ENCODE measurements at regions not wholly inside any gene's neighbourhood (a gene's known extent, or its start where the extent isn't known, plus 50 kb on each side); places are given as distances from the start of the nearest gene placed in this dataset.

DNA sequence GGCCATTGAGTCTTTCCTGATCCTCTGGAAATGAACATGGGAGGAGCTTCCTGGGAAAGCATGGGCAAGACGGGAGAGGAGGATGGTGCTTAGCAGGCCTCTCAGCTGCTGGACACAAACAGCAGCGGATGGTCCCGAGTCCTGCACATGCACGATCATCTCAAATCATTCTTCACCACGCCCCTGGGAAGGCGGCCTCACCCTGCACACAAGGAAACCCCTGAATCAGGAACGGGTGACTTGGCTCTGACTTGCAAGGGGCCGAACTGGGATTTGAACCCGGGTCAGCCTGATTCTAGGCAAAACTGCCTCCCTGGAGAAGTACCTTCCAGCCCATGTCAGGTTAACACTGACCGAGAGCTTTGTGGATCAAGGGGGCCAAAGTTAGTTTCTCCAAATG lies 134.8 kb upstream of the WNT4 start:
- DNase-seq (ENCODE audit: low read depth), result no peak
- TF ChIP-seq, protein P1, sequence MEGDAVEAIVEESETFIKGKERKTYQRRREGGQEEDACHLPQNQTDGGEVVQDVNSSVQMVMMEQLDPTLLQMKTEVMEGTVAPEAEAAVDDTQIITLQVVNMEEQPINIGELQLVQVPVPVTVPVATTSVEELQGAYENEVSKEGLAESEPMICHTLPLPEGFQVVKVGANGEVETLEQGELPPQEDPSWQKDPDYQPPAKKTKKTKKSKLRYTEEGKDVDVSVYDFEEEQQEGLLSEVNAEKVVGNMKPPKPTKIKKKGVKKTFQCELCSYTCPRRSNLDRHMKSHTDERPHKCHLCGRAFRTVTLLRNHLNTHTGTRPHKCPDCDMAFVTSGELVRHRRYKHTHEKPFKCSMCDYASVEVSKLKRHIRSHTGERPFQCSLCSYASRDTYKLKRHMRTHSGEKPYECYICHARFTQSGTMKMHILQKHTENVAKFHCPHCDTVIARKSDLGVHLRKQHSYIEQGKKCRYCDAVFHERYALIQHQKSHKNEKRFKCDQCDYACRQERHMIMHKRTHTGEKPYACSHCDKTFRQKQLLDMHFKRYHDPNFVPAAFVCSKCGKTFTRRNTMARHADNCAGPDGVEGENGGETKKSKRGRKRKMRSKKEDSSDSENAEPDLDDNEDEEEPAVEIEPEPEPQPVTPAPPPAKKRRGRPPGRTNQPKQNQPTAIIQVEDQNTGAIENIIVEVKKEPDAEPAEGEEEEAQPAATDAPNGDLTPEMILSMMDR (IDR thresholded peaks at IDR 0.05; ENCODE audit: insufficient read depth, low read depth, low read length), result no peak
- H3K4me3 ChIP-seq (ENCODE audit: low read depth, low read length), result no peak overlapping the region

DNA sequence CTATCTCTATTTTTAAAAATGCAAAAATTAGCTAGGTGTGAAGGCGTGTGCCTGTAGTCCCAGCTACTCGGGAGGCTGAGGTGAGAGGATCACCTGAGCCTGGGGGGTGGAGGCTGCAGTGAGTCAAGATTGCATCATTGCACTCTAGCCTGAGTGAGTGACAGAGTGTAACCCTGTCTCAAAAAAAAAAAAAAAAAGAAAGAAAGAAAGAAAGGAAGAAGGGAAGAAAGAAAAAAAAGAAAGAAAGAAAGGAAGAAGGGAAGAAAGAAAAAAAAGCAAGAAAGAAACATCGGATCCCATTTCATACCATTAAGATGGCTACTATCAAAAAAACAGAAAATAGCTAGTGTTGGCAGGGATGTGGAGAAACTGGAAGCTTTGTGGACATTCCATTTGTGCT lies 136.8 kb upstream of the WNT4 start:
- no peak for DNase-seq (ENCODE audit: low read depth)
- TF ChIP-seq, protein P1 (IDR thresholded peaks at IDR 0.05; ENCODE audit: insufficient read depth, low read depth, low read length), result no peak
- no peak overlapping the region for H3K4me3 ChIP-seq (ENCODE audit: low read depth, low read length)

DNA sequence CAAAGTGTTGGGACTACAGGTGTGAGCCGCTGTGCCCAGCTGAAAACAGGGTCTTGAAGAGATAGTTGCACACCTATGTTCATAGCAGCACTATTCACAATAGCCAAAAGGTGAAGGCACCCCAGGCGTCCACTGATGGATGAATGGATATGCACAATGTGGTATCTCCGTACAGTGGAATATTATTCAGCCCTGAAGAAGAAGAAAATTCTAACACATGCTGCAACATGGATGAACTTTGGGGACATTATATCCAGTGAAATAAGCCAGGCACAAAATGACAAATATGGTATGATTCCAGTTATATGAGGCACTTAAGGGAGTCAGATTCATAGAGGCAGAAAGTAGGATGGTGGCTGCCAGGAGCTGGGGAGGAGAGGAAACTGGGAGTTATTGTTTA lies 137.6 kb upstream of the WNT4 start:
- no peak for DNase-seq (ENCODE audit: low read depth)
- TF ChIP-seq, protein P1 (IDR thresholded peaks at IDR 0.05; ENCODE audit: insufficient read depth, low read depth, low read length), result no peak

DNA sequence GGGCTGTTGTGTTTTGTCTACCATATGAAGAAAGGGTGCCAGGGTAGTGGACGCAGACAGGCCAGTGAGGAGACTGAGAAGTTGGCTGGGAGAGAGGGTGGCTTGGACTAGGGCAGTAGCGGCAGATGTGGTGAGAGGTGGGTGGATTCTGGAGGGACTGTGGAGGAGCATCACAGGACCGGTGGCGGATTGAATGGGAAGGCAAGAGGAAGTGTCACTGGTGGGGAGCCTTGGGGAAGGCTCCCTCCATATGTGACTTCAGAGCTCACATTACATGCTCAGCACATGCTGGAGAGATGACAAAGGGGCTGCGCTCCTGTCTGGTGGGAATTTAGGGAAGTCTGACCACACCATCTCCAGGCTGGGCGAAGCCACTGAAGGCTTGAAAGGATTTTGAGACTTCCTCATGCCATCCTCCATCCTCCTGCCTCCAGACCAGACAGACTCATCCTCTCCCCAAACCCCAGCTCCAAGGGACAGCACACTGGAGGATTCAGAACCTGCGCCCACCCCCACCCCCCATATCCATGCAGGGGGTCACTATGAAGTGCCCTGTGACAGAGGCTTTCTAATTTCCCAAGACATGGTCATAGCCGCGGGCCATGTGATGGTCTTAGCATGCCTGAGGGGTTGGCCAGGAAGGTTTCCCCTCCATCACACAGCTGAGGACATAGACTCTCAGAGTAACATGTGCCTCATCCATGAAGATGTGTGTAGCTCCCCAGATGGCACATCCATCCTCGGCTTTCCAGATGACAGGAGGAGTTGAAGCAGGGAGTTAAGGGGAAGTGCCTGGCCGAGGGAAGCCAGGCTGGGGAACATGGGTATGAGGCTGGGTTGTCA lies 138.8 kb upstream of the WNT4 start:
- TF ChIP-seq, protein P1 (IDR thresholded peaks at IDR 0.05; ENCODE audit: insufficient read depth, low read depth, low read length), result no peak
- no peak overlapping the region for H3K4me3 ChIP-seq (ENCODE audit: low read depth, low read length)
- DNase-seq (ENCODE audit: low read depth), result no peak

More for the DNA sequence above, 137.6 kb upstream of the WNT4 start:
- H3K4me3 ChIP-seq (ENCODE audit: low read depth, low read length), result no peak overlapping the region

DNA sequence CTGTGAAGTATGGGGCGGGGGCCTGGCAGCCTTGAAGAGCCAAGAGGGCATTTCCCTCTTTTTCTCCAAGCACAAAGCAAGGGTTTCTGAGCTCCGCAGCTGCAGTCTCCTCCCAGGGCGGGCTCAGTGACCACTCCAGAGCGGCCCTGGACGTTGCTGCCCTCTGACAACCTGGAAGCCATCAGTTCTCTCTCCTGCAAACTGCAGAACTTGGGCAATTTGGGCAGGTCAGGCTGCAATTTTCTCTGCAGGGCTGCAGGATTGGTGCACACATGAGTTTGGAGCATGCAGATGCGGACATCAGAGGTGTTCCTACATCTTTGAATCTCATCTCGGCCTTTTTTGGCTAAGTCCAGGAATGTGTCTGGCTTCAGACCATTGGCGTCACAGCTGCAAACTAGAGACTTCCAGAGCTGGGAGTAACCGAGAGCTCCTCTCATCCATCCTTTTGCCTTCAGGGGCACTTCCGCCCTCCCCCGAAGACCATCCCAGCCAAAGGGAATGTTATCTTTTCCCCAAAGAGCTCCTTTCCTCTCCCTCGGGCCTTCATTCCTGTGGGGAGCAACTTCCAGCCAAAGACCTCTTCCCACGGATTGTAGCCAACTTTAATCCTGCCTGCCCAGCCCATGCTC lies 139.6 kb upstream of the WNT4 start:
- no peak overlapping the region for H3K4me3 ChIP-seq (ENCODE audit: low read depth, low read length)
- no peak for DNase-seq (ENCODE audit: low read depth)
- TF ChIP-seq, protein P1 (IDR thresholded peaks at IDR 0.05; ENCODE audit: insufficient read depth, low read depth, low read length), result no peak

DNA sequence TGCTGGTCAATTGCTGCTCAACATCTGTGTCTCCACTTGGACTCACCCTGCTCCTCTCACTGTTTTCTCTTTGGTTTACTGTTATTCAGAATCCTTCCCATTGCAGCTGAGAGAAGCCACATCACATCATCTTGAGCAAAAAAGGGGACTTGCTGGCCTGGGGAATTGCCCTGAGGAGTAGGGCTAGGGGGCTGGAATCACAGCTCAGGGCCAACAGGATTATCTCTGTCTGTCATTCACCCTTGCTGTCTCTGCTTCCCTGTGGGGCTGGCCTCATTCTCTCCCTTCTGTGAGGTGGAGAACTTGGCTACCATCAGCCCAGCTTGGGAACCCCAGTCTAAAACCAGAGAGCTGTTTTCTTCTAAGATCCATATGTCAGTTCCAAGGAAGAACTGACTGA lies 140.7 kb upstream of the WNT4 start:
- DNase-seq (ENCODE audit: low read depth), result no peak
- no peak overlapping the region for H3K4me3 ChIP-seq (ENCODE audit: low read depth, low read length)
- TF ChIP-seq, protein P1 (IDR thresholded peaks at IDR 0.05; ENCODE audit: insufficient read depth, low read depth, low read length), result no peak

Data from fibroblast of villous mesenchyme (primary cell).